ENCODE measurements at regions not wholly inside any gene's neighbourhood (a gene's known extent, or its start where the extent isn't known, plus 50 kb on each side); places are given as distances from the start of the nearest gene placed in this dataset.

DNA sequence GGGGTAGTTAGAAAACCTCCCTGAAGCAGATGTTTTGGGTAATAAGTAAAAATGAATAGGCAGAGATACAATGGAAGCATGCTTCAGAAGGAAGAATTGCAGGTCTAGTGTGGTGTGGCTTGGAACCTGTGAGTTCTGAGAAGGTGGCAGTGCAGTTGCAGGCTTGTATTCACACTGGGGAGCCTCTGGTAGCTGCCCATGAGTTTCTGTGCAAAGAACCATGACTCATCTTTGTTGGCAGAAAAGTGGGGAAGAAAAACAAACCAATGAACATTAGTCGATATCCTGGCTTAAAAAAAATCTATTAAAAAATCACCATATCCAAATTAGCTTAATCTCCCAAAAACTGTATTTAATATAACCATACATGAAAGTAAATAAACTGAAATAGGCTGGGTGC, 232.6 kb downstream of the FAT3 start:
- no peak overlapping the region for H3K4me3 ChIP-seq (ENCODE audit: low read depth, low read length)
- DNase-seq (ENCODE audit: low read depth, low spot score), result no peak
- POLR2A ChIA-PET, result no interaction called here
- TF ChIP-seq, protein P1, sequence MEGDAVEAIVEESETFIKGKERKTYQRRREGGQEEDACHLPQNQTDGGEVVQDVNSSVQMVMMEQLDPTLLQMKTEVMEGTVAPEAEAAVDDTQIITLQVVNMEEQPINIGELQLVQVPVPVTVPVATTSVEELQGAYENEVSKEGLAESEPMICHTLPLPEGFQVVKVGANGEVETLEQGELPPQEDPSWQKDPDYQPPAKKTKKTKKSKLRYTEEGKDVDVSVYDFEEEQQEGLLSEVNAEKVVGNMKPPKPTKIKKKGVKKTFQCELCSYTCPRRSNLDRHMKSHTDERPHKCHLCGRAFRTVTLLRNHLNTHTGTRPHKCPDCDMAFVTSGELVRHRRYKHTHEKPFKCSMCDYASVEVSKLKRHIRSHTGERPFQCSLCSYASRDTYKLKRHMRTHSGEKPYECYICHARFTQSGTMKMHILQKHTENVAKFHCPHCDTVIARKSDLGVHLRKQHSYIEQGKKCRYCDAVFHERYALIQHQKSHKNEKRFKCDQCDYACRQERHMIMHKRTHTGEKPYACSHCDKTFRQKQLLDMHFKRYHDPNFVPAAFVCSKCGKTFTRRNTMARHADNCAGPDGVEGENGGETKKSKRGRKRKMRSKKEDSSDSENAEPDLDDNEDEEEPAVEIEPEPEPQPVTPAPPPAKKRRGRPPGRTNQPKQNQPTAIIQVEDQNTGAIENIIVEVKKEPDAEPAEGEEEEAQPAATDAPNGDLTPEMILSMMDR (IDR thresholded peaks at IDR 0.05; ENCODE audit: low read depth, low read length), result no peak
- H3K9me3 ChIP-seq (ENCODE audit: control insufficient read depth, insufficient read depth, low read length), result no peaks in the 10 kb centered on the region
- no peak overlapping the region for H3K27ac ChIP-seq (ENCODE audit: low read depth, low read length)
- CTCF ChIA-PET, result no interaction called here
- H3K27me3 ChIP-seq (ENCODE audit: control insufficient read depth, insufficient read depth, low read length), result no peaks in the 10 kb centered on the region

DNA sequence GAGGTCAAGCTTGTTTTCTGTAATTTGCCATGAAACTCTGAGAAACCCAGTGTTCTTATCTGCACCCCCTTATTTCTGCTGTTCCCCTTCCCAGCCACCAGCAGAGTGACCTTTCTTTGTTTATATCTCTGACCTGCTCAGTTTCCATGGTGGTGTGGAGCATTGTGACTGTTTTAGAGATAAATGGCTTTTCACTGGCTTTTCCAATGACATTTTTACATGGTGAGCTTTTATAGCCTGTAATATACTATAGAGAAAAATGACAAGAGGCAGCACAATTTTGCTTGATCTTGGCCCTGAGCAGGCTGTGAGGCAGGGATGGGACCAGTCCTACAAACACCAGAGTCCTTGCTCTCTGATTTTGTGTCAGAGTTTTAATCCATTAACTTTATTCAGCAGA, 233.9 kb downstream of the FAT3 start:
- ChIA-PET POLR2A (no interaction called here), CTCF (no interaction called here)
- Histone ChIP-seq H3K27ac (ENCODE audit: low read depth, low read length) (no peak overlapping the region), H3K27me3 (ENCODE audit: control insufficient read depth, insufficient read depth, low read length) (no peaks in the 10 kb centered on the region), H3K4me3 (ENCODE audit: low read depth, low read length) (no peak overlapping the region), H3K9me3 (ENCODE audit: control insufficient read depth, insufficient read depth, low read length) (no peaks in the 10 kb centered on the region)
- DNase-seq (ENCODE audit: low read depth, low spot score), result no peak
- TF ChIP-seq, protein P1 (IDR thresholded peaks at IDR 0.05; ENCODE audit: low read depth, low read length), result no peak

DNA sequence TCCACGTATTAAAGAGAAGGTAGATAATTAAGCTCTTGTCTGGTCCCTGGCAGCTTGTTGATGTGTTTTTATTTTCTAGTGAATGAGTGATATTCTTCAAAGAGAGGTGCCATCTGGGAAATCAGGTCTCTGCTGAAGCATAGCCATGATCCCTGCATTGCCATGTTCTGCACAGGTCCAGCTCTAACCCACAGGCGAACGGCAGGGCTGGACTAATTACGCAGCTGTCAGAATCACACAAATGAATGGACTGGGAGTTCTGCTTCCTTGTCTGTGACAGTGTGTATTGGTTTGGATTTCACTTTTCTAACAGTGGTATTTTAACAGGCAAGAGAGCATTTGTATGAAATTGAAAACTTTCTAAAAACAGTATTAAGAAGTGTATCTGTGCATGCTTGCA, 235.6 kb downstream of the FAT3 start:
- TF ChIP-seq, protein P1 (IDR thresholded peaks at IDR 0.05; ENCODE audit: low read depth, low read length), result no peak
- no peak overlapping the region for H3K27ac ChIP-seq (ENCODE audit: low read depth, low read length)
- POLR2A ChIA-PET, result no interaction called here
- CTCF ChIA-PET, result no interaction called here
- no peaks in the 10 kb centered on the region for H3K9me3 ChIP-seq (ENCODE audit: control insufficient read depth, insufficient read depth, low read length)
- no peaks in the 10 kb centered on the region for H3K27me3 ChIP-seq (ENCODE audit: control insufficient read depth, insufficient read depth, low read length)
- DNase-seq (ENCODE audit: low read depth, low spot score), result no peak
- H3K4me3 ChIP-seq (ENCODE audit: low read depth, low read length), result no peak overlapping the region

DNA sequence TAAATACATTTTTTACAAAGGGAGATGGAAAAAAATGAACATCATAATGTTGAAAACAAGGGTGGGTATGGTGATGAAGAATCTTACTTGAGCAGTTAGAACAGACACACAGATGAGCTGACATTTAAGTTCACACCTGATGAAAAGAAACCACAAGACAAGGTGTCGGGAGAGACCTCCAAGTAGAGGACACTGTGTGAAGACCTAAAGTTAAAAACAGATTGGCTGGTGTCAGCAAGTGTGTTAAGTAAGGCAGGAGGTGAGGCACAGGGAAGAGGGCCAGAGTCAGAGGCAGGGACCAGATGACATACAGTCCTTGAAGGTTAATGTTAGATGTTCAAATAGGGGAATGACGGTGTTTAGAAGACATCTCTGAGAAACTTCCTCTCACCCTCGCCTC, 236.8 kb downstream of the FAT3 start:
- Histone ChIP-seq H3K27me3 (ENCODE audit: control insufficient read depth, insufficient read depth, low read length) (no peaks in the 10 kb centered on the region), H3K27ac (ENCODE audit: low read depth, low read length) (no peak overlapping the region), H3K9me3 (ENCODE audit: control insufficient read depth, insufficient read depth, low read length) (no peaks in the 10 kb centered on the region), H3K4me3 (ENCODE audit: low read depth, low read length) (no peak overlapping the region)
- DNase-seq (ENCODE audit: low read depth, low spot score), result no peak
- ChIA-PET POLR2A (no interaction called here), CTCF (no interaction called here)
- TF ChIP-seq, protein P1 (IDR thresholded peaks at IDR 0.05; ENCODE audit: low read depth, low read length), result no peak

DNA sequence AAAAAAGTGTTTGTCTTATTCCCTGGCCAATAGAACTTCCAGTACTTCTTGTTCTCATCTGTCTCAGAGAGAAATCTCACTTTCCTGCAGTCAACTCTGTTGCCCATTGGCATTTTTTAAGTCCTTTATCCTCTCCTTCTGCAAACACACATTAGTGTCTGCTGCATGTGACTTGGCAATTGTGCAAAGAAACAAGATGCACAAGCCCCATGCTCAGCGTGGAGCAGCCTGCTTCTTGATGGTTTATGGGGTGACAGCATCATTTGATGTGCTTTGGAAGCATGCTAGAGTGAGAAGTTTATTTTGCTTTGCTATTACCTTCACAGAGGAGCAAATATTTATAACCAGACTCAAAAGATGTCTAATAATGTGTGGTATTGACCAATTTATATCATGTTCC, 238.2 kb downstream of the FAT3 start:
- TF ChIP-seq, protein P1 (IDR thresholded peaks at IDR 0.05; ENCODE audit: low read depth, low read length), result no peak
- no peak overlapping the region for H3K4me3 ChIP-seq (ENCODE audit: low read depth, low read length)
- POLR2A ChIA-PET, result no interaction called here
- no peaks in the 10 kb centered on the region for H3K27me3 ChIP-seq (ENCODE audit: control insufficient read depth, insufficient read depth, low read length)
- CTCF ChIA-PET, result no interaction called here
- H3K9me3 ChIP-seq (ENCODE audit: control insufficient read depth, insufficient read depth, low read length), result no peaks in the 10 kb centered on the region
- no peak overlapping the region for H3K27ac ChIP-seq (ENCODE audit: low read depth, low read length)
- no peak for DNase-seq (ENCODE audit: low read depth, low spot score)

Measured in AG04450 (cell line).